Lower leg skin (tissue), 3 donors: ENCODE measurements at regions not wholly inside any gene's neighbourhood (a gene's known extent, or its start where the extent isn't known, plus 50 kb on each side); places are given as distances from the start of the nearest gene placed in this dataset.

Source experiments
- POLR2A ChIP-seq, 2 donors: fragments of 450-650 bp; IDR thresholded peaks; one replicate each; pipeline ENCODE4 v1.6.1; 2016 to 2017; ENCODE audit warnings: antibody characterized with exemption in 2 of 2, mild to moderate bottlenecking in 1 of 2, moderate library complexity in 1 of 2
- TF ChIP-seq, protein P1 (sequence below), 3 donors: fragments of 450-650 bp; IDR thresholded peaks; one replicate each; pipeline ENCODE4 v1.5.1; 2016; ENCODE audit warnings: antibody characterized with exemption in 3 of 3, mild to moderate bottlenecking in 3 of 3, moderate library complexity in 2 of 3

DNA sequence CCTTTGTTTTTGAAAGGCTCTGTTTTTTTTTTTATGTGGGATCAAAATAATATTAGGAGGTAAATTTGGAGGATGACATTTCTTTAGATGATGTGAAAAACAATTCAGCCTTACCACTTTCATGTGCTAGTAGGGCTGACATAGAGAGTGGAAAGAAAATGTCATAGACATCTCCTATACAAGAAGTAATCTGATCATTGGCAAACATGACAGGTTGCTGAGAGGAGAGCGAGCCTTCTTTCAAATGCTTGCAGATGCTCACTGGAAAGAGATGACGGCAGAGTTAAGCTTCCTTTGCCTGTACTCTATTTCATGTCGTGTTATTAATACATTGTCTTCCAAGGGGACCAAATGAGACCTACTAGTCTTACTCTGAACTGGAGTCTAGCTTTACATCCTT, 160.1 kb upstream of the DAP start:
- TF ChIP-seq, protein P1, sequence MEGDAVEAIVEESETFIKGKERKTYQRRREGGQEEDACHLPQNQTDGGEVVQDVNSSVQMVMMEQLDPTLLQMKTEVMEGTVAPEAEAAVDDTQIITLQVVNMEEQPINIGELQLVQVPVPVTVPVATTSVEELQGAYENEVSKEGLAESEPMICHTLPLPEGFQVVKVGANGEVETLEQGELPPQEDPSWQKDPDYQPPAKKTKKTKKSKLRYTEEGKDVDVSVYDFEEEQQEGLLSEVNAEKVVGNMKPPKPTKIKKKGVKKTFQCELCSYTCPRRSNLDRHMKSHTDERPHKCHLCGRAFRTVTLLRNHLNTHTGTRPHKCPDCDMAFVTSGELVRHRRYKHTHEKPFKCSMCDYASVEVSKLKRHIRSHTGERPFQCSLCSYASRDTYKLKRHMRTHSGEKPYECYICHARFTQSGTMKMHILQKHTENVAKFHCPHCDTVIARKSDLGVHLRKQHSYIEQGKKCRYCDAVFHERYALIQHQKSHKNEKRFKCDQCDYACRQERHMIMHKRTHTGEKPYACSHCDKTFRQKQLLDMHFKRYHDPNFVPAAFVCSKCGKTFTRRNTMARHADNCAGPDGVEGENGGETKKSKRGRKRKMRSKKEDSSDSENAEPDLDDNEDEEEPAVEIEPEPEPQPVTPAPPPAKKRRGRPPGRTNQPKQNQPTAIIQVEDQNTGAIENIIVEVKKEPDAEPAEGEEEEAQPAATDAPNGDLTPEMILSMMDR (IDR thresholded peaks at IDR 0.05), result no peak
- TF ChIP-seq POLR2A (IDR thresholded peaks at IDR 0.05), result no peak
